Caki2 (cell line): ENCODE measurements at regions not wholly inside any gene's neighbourhood (a gene's known extent, or its start where the extent isn't known, plus 50 kb on each side); places are given as distances from the start of the nearest gene placed in this dataset.

Experiments used
- DNase-seq: peaks from one replicate; pipeline ENCODE4 v3.0.0-alpha.2; 2015; ENCODE audit warnings: low read depth
- in situ Hi-C: cut with HindIII; loops from 2 replicates; pipeline ENCODE4 v1.10.0; 2016; ENCODE audit warnings: low sequenced_read_pairs, low pct_unique_long_range_greater_than_20kb, mixed read lengths

DNA sequence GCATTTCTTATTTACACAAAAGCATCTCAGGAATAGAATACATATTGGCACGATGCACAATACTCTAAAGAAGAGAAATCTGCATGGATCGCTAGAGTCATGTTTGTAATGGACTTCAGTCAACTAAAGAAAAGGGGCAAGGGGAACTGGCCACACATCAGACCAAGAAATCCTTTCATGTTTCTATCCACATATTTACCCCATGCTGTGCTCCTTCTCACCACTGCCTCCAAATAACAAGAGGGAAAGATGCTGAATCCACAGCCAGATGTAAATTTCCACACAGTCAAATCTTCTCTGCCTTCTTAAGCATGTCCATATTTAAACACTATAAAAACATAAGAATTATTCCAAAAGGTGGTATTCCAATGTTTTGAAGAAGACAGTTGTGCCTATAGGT lies 67.6 kb downstream of the COX18 start:
- DNase-seq: no peak
- in situ Hi-C loops: no loop called here

GRCh38 chr4:72997409-72997808 lies 72.1 kb downstream of the COX18 start:
- DNase-seq: peak; percentile 9

DNA sequence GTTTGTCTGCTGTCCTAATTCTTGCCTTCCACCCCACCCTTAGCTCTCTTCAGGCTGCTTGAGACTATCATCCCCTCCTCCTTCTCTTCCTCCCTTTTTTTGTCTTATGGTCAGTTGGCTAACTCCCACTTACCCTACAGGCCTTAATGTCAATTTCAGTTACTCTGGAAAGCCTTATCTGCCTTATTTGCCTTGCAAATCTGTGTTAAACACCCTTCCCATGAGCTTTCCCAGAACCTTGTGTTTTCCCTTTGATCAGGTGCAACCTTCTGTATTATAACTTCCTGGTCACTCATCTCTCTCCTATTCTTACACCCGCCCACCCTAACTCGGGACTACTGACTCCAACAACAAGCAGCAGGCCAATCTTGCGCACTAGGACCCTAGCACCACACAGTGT lies 74.8 kb downstream of the COX18 start:
- no peak for DNase-seq
- in situ Hi-C loops: no loop called here

More at GRCh38 chr4:72997409-72997808, 72.1 kb downstream of the COX18 start:
- in situ Hi-C loops: no loop called here

DNA sequence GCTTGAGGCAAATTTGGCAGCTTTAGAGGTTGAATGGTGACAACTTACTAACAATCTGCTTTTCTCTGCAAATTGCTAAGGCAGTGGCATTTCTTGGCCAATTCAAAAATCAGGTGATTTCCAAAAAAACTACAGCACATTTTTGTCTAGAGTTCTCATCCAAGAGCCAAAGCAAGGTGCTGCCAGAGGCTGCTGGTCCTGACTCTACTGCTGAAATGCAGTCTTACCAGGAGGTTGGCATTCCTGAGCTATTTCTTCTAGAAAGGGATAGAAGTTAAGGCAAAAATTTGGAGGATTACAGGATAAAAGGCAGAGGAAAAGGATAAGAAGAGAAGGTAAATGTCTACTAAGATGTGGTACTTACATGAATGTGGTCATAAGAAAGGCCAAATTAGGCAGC lies 75.6 kb downstream of the COX18 start:
- DNase-seq: no peak
- in situ Hi-C loops: no loop called here

- no peak for DNase-seq
- in situ Hi-C loops: no loop called here
These were observed 77.6 kb downstream of the COX18 start for GRCh38 chr4:72991873-72992272.

GRCh38 chr4:72987741-72988729 lies 81.5 kb downstream of the COX18 start:
- in situ Hi-C loops: no loop called here
- no peak for DNase-seq

- in situ Hi-C loops: no loop called here
- no peak for DNase-seq
These were observed 85.2 kb downstream of the COX18 start for GRCh38 chr4:72984351-72984750.

- no peak for DNase-seq
These were observed 85.8 kb downstream of the COX18 start for GRCh38 chr4:72983709-72984108.

DNA sequence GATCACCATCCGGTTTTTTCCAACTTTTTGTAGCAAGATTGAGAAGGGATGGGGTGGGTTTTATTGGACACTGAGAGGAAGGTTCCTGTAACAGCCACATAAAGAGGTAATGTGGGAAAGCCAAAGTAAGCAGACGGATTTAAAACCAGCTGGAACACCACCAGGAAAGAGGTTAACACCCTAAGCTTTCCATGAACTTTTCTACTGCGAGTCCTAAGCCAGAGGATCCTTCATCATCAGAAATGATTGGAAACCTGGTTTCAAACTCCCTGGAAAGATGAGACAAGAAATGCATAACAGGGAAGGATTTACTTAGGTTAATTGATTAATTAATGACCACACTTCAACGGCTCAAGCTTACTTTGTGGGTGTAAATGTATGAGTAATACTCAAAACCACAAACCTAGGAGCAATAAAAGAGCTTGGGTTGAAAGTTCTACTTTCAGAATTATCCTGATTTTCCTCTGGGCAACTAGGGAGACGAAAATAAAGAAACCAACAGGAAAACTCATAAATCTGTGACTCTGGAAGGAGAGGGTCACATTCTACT lies 91.5 kb downstream of the COX18 start:
- in situ Hi-C loops: no loop called here
- DNase-seq: no peak

More at GRCh38 chr4:72983709-72984108, 85.8 kb downstream of the COX18 start:
- in situ Hi-C loops: no loop called here

DNA sequence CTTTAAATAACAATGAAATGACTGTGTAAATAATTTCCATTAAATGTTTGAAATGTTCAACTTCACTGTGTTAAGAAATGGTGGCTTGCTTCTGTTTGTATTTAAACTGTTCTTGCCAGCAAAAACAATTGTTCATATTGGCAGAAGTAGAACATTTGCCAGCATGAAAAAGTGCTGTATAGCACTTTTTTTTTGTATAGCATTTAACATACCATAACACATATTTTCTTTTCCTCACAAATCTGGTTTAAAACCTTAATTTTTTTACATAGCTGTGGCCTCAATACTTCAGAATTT lies 94.1 kb downstream of the COX18 start:
- peak; percentile 12 for DNase-seq
- in situ Hi-C loops: no loop called here

- in situ Hi-C loops: no loop called here
- peak; percentile 30 for DNase-seq
These were observed 94.6 kb downstream of the COX18 start for GRCh38 chr4:72974694-72975487.

DNA sequence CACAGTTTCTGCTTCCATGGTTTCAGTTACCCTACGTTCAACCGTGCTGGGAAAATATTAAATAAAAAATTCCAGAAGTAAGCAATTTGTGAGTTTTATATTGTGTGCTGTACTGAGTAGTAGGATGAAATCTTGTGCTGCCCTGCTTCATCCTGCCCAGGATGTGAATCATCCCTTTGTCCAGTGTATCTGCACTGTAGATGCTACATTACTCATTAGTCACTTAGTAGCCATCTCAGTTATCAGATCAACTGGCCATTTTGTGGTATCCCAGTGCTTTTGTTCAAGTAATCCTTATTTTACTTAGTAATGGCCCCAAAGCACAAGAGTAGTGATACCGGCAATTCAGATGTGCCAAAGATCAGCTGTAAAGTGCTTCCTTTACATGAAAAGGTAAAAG lies 97.9 kb downstream of the COX18 start:
- in situ Hi-C loops: no loop called here
- DNase-seq: peak; percentile 35

DNA sequence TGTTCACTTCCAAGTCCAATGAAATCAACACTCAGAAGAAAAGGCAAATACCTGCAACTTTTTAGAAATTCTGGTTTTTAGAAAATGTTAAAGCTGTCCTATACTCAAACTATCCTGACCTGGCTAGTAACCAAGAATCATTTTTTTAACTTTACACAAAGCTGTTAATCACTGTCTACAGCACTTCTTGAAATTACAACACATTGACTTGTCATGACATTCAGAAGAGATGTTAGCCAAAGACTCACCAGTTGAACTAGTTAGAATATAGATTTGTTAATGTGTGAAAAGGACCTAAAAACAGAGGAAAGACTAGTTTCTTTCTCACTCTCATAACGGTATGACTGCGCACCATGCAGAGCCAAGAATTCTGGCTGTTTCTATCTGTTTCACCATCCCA lies 98.8 kb downstream of the COX18 start:
- in situ Hi-C loops: no loop called here

DNA sequence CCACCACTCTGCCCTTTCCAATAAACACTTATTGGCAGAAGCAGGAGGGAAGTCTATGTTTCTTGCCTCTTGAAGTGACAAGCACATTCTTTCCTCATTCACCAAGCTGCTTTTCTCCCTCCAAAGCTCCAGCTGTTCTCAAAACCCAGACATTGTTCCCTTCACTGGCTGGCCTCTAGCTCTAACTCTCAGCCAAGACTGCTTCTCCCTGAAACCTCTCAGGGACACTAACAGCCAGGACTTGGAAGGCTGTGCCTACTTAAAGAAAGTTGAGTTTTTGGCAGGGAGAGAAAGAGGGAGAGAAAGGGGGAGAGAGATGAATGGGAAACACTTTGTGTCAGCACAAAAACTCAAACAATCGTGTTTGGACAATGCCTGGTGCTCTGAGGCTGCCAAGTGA lies 99.5 kb downstream of the COX18 start:
- no peak for DNase-seq
- in situ Hi-C loops: no loop called here

More for the DNA sequence above, 98.8 kb downstream of the COX18 start:
- no peak for DNase-seq

DNA sequence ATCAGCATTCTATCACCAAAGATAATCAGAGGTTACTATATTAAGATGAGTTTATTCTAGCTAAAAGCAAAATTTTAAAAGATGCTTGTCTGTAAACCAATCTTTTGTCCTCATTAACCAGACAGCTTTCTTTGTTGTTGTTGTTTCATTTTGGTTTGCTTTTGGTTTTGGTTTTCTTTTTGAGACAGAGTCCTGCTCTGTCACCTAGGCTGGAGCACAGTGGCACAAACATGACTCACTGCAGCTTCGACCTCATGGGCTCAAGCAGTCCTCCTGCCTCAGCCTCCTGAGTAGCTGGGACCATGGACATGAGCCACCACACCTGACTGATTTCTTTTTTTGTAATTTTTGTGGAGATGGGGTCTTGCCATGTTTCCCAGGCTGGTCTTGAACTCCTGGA lies 102.9 kb downstream of the COX18 start:
- DNase-seq: no peak
- in situ Hi-C loops: no loop called here

- no peak for DNase-seq
- in situ Hi-C loops: no loop called here
These were observed 110.1 kb downstream of the COX18 start for GRCh38 chr4:72959411-72959810.

GRCh38 chr4:72954811-72955210 lies 114.7 kb downstream of the COX18 start:
- in situ Hi-C loops: no loop called here
- no peak for DNase-seq

- in situ Hi-C loops: no loop called here
These were observed 115.9 kb downstream of the COX18 start for GRCh38 chr4:72953571-72953970.

GRCh38 chr4:72951628-72952027 lies 117.9 kb downstream of the COX18 start:
- in situ Hi-C loops: no loop called here
- no peak for DNase-seq

More at GRCh38 chr4:72953571-72953970, 115.9 kb downstream of the COX18 start:
- no peak for DNase-seq
